ENCODE measurements at regions not wholly inside any gene's neighbourhood (a gene's known extent, or its start where the extent isn't known, plus 50 kb on each side); places are given as distances from the start of the nearest gene placed in this dataset.

GRCh38 chr9:96116275-96117064, 185.5 kb downstream of the HSD17B3 start:
- TF ChIP-seq CTCF (IDR thresholded peaks at IDR 0.05) (no peak), POLR2A (IDR thresholded peaks at IDR 0.05) (no peak)

All from prostate gland (tissue), 2 donors.